H1 (cell line): ENCODE measurements at regions not wholly inside any gene's neighbourhood (a gene's known extent, or its start where the extent isn't known, plus 50 kb on each side); places are given as distances from the start of the nearest gene placed in this dataset.

Source experiments
- BACH1 ChIP-seq: IDR thresholded peaks from 2 replicates; pipeline ENCODE4 v1.6.1; 2012; ENCODE audit warnings: low read length, improper control_type of control experiment
- CBX8 ChIP-seq: fragments of 300-800, 300-1000 bp; sonication (generic); IDR thresholded peaks from 2 replicates; pipeline ENCODE4 v1.7.1; 2016; ENCODE audit warnings: low read depth, low read length, borderline replicate concordance
- CHD7 ChIP-seq: fragments of 300-600 bp; sonication (generic); IDR thresholded peaks from 2 replicates; pipeline ENCODE4 v1.7.1; 2012; ENCODE audit warnings: low read length, moderate library complexity, mild to moderate bottlenecking, inconsistent platforms; ENCODE audit not compliant: insufficient replicate concordance
- FOSL1 ChIP-seq: IDR thresholded peaks from 2 replicates; pipeline ENCODE4 v1.6.1; 2011; ENCODE audit warnings: mild to moderate bottlenecking, low read depth, low read length, moderate library complexity; ENCODE audit not compliant: insufficient read depth
- GABPA ChIP-seq: IDR thresholded peaks from 2 replicates; pipeline ENCODE4 v1.6.1; 2011; ENCODE audit warnings: mild to moderate bottlenecking, low read length, moderate library complexity, borderline replicate concordance; ENCODE audit not compliant: insufficient read depth
- KDM4A ChIP-seq: IDR thresholded peaks from one replicate; pipeline ENCODE4 v1.7.1; 2012; ENCODE audit warnings: low read depth, mild to moderate bottlenecking, moderate library complexity, low read length, inconsistent platforms; ENCODE audit not compliant: severe bottlenecking
- PHF8 ChIP-seq: fragments of 200-600 bp; sonication (generic); conservative IDR thresholded peaks from 2 replicates; pipeline ENCODE4 v1.7.1; 2012; ENCODE audit warnings: low read depth, mild to moderate bottlenecking, inconsistent platforms, low read length, moderate library complexity
- RAD21 ChIP-seq, 2 experiments: IDR thresholded peaks in 1 of 2; conservative IDR thresholded peaks in 1 of 2; 2 replicates each; pipeline ENCODE4 v1.6.1; 2011; ENCODE audit warnings: low read depth in 2 of 2, low read length in 2 of 2, improper control_type of control experiment in 1 of 2, inconsistent platforms in 1 of 2, mild to moderate bottlenecking in 1 of 2, moderate library complexity in 1 of 2
- RNF2 ChIP-seq: fragments of 200-900, 300-1000 bp; sonication (generic); IDR thresholded peaks from 2 replicates; pipeline ENCODE4 v1.7.1; 2016; ENCODE audit warnings: borderline replicate concordance, low read depth, mild to moderate bottlenecking, antibody characterized with exemption, low read length; ENCODE audit not compliant: poor library complexity, severe bottlenecking; ENCODE audit errors: missing control alignments
- RXRA ChIP-seq: IDR thresholded peaks from 2 replicates; pipeline ENCODE4 v1.6.1; 2011; ENCODE audit warnings: low read depth, mild to moderate bottlenecking, low read length, moderate library complexity; ENCODE audit not compliant: insufficient read depth
- SP2 ChIP-seq: IDR thresholded peaks from 2 replicates; pipeline ENCODE4 v1.6.1; 2012; ENCODE audit warnings: mild to moderate bottlenecking, low read length, inconsistent platforms

DNA sequence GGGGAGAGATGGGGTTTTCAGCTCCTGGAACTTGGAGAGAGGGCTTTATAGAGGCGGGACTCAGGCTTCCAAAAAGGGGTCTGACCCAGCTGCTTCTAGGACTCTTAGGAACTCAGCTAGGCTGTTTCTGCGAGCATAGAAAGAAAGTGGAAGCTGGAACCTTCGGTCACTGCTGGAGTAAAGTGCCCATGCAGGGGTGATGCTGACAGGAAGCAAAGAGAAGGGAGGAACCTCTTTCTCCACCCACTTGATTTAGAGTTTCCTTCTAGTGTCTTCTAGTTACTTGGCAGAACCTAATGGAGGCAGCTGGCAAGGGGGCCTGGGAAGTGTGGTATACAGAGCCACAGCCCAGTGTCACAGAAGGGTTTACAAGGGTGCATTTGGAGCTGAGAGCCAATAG is 283.6 kb downstream of the QKI start (continued):
- TF ChIP-seq CHD7, result no peak
- no peak for TF ChIP-seq RNF2
- TF ChIP-seq FOSL1, result no peak
- no peak for TF ChIP-seq BACH1
- no peak for TF ChIP-seq GABPA
- TF ChIP-seq KDM4A, result no peak
- TF ChIP-seq SP2, result no peak
- no peak for TF ChIP-seq CBX8
- TF ChIP-seq RXRA, result no peak
- no peak for TF ChIP-seq RAD21 (IDR thresholded peaks at IDR 0.05 in 1 of 2, conservative IDR thresholded peaks at IDR 0.05 in 1 of 2; ENCODE audit: low read depth in 2 of 2, low read length in 2 of 2)
- TF ChIP-seq PHF8, result no peak
